Endothelial cell of hepatic sinusoid (primary cell): ENCODE measurements at regions not wholly inside any gene's neighbourhood (a gene's known extent, or its start where the extent isn't known, plus 50 kb on each side); places are given as distances from the start of the nearest gene placed in this dataset.

Source experiments
- in situ Hi-C: cut with HindIII; loops from 2 replicates; pipeline ENCODE4 v1.10.0; 2017; ENCODE audit warnings: low sequenced_read_pairs

DNA sequence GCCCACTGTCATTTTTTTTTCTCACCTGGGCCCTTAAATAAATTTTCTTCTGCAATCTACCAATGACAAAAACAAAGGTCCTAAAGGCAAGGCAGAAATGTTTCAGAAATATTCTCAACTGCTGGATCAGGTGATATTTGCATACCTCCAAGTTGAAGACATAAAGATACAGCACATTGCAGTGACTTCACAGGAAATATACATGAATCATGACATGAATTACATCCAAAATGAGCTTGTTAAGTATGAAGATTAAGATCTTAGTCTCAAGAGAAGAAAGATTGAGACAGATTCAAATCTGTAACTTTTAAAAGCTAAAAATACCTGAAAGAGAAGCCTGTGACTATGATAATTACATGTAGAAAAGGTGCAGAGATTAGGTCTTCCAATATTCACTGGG is 207.8 kb downstream of the SIPA1L2 start:
- in situ Hi-C loops: no loop called here

DNA sequence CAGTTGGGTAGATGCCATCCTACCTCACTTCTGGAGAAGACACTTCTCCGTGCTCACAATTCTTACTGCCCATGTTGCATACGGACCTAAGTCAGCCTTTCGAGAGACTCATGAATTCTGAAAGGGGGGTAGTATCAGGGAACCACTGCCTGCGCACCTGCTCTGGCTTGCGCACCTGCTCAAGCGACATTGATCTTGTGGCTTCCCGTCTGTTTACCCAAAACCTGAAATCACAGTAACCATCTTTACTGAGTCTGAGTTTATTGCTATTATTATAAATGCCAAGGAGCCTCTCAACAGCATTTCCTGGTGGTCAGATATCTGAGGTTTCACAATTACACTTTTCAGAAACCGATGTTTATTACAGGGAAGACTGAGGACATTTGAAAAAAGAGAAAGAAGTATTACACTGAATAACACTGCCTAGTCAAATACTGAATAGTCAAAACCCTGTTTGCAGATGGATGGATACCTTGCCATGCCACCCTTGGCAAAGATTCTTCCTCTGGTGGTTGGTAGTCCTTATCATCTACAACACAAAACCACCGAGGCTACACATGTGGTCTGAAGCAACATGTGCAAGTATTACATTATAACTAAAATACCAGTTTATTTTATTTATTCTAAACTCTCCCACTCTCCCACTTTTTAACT is 208.7 kb downstream of the SIPA1L2 start:
- in situ Hi-C loops: no loop called here

GRCh38 chr1:232417636-232418248 is 212.2 kb downstream of the SIPA1L2 start:
- in situ Hi-C loops: loop anchor here (5.0 kb wide), 1 partner anchor 100 kb away; no protein-coding TSS in a partner anchor

GRCh38 chr1:232416026-232416568 is 213.8 kb downstream of the SIPA1L2 start:
- in situ Hi-C loops: loop anchor here (5.0 kb wide), 1 partner anchor 99 kb away; no protein-coding TSS in a partner anchor

DNA sequence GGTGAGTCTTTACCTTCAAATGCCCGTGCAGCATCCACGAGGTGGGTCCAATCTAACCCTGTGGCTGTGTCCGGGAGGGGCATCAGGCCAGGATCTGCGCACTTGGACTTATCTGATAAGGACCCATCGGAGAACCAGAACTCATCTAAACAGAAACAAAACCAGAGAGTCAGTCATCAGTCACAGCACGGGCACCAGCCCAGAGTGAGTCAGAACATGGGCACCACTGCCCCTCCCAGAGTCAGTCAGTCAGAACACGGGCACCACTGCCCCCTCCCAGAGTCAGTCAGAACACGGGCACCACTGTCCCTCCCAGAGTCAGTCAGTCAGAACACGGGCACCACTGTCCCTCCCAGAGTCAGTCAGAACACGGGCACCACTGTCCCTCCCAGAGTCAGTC is 214.5 kb downstream of the SIPA1L2 start:
- in situ Hi-C loops: loop anchor here (5.0 kb wide), 1 partner anchor 98 kb away; no protein-coding TSS in a partner anchor

DNA sequence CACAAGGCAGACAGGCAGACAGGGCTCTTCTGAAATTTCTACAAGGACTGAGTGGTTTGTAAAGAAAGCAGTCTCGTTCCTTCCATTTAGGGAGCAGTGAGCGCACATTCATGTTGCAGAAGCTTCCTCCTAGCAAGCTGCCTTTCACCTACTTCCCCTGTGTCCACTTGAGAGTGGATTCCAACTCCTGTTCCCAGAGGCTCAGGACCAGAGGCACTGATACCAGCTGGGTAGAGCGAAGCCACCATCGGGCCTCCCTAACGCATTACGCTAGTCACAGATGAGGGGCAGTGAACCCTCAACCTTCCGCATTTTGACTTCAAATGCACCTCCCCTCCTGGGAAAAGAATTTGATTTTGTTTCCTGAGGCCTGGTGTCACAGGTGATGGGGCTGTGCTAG is 215.8 kb downstream of the SIPA1L2 start:
- in situ Hi-C loops: no loop called here

GRCh38 chr1:232413674-232414073 is 216.3 kb downstream of the SIPA1L2 start:
- in situ Hi-C loops: no loop called here

DNA sequence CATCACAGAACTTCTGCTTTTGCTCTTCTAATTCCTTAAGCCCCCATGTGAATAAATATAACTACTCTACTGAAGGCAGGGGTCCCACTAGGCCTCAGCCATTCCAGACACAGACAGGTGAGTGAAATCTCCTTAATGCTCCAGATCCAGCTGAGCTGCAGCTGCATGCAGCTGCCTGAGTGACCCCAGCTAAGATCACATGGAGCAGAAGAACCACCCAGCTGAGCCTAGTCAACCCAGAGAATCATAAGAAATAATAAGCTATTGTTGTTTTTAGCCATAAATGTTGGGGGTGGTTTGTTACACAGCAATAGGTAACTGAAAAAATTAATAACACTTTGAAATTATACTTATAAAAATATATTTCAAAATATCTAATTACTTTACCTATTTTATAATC is 220.3 kb downstream of the SIPA1L2 start:
- in situ Hi-C loops: no loop called here

DNA sequence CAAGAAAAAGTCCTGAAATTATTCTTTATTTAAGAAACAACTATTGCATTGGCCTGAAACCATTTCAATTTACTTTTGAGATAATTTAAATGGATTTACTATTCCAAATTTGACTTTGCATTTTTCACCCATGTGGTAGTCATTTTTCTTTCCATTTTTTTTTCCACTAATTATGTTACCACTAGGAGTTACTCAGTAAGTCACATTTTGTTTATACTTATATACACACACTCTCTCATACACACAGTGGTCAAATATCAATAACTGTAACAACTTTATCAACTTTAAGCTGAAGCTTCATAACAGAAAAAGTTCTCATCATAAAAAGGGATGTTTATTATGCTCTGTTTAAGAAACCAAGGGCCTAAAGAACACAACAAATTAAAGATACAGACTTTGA is 222.8 kb downstream of the SIPA1L2 start:
- in situ Hi-C loops: no loop called here

DNA sequence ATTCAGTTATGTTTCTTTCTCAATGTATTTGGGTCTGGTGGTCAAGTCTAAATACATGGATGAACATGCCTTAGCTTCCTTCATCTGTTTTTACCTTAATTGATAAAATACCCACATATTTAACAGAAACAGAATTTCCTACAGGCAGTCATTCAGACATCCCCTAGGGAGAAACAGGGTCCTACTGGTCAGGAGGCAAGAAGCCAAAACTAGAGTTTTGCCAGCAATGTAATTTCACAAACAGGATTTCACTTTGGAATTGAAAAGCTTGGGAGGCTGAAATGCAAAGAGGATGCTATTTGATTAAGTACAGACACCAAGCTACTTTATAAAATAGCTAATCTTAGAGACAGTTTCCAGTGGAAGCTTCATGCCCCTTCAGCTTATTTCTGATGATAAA is 224.2 kb downstream of the SIPA1L2 start:
- in situ Hi-C loops: no loop called here

DNA sequence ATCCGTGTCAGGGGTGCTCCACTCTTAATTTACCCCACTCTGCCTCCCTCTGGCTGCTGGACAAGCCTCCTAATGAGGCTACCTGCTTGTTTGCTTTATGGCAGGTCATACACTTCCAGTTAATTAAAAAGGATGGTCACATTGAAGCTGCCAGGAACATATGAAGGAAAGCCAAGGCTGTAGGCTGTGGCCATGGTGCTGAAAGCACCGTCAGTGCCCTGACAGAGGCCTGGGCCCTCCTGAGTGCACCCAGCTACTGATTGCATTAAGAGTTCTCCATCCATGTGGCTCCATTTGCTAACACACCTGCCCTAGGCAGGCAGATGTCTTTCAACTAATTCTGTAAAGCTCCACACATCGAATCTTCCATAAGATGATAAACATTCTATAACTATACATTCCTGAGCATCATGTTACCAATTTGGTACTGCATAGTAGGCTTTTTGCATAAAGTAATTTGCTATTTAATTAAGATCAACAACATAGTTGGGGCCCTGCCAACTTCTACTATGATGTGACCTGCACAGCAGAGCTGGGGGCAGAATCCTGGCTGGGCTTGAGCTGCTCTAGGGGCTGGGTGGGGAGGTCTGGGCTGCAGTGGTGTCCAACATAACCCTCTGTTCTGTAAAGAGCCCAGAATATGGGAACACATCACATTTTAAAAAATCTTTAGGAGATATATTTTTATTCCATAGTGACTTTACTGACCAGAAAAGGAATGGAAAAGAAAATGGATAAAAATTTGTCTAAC is 224.8 kb downstream of the SIPA1L2 start:
- in situ Hi-C loops: no loop called here

GRCh38 chr1:232404227-232404626 is 225.7 kb downstream of the SIPA1L2 start:
- in situ Hi-C loops: no loop called here

- in situ Hi-C loops: no loop called here
Observed at GRCh38 chr1:232403017-232403714, 226.8 kb downstream of the SIPA1L2 start.

DNA sequence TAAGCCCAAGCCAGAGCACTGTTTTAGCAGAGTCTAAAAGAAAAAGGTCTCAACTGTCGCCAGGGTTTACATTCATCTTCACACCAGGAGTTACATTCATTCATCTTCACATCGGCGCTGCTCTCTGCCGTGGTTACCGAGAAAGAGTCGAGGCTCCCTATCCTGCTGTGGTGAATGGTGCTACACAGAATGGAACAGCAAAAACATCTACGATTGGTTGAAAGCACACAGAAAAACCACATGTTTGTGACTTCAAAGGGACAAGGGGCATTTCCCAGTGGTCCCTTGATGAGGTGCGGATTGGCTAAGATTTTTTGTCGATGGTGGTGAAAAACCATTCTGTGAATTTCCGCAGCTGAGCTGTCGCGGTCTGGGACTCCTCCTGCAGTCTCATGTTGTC is 231.1 kb downstream of the SIPA1L2 start:
- in situ Hi-C loops: no loop called here

GRCh38 chr1:232393444-232394146 is 236.3 kb downstream of the SIPA1L2 start:
- in situ Hi-C loops: no loop called here

- in situ Hi-C loops: no loop called here
Observed at GRCh38 chr1:232393010-232393409, 236.9 kb downstream of the SIPA1L2 start.

DNA sequence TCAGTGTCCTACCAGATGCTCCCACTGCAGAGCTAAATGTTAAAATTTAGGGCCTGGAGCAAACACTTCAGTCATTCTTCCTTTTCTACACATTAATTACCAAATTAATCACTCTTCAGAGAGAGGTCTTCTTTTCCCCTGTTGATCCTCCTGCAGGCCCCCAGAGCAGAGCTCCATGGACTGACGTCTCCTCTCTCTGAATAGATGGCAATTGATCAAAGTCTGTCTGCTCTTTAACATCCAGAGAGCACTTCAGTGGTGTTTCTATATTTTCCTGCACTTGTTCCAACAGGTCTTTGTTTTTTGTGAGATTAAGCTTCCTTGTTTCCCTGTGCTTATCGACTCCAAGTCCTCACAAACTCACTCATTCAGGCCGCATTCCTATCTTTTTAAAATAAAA is 239.3 kb downstream of the SIPA1L2 start:
- in situ Hi-C loops: no loop called here

DNA sequence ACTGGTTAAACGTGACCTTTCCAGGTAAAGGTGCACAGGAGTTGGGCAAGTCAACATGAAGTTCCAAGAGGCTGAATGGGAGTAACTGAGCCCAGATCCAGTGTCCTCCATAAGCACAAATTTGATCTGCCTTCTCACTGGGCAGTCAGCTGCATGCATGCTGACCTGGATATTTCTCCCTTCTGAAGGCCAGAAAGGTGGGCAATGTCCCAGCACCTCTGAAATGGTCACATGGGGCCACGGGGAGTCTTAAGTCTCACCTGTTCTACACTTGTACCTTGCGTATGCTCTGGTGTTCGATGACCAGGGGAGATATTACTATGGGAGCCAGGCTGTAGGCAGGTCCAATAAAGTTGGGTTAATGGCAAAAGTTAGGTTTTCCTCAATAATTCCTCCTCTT is 240.2 kb downstream of the SIPA1L2 start:
- in situ Hi-C loops: no loop called here

- in situ Hi-C loops: no loop called here
Observed at GRCh38 chr1:232388363-232388762, 241.6 kb downstream of the SIPA1L2 start.

DNA sequence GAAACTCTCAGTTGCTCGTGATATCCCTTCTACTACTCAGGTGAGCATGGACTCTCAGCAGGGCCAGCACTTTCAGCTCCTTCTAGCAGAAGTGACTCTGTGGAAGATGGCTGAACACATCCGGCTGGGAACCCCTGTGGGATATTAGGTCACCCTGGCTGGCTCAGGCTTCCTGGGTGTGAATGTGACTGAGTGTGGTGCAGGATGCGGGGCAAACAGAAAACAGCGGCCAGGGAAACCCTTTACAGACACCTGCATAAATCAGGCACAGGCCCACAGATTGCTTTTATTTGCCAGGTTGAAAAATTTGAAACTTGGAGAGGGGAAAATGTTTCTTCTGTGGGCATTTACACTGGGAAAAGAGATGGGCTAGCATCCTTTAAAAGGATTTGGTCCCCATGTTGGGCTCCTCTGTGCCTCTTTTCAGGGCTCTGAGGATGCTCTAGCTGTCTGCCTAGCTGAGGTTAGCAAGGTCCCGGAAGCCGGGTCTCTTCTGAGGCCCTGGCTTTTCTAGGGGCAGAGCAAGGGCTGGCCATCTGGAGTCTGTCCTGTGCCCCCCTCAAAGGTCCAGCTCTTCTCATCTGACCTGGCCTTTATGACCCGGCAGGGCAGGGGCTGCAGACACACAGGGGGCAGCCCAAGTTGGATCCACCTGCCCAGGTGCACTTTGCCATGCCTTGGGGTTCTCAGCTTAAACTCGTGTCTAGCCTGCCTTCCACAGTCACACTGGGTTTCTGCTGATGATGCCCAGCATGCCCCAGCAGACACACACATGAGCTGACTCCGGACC is 243.0 kb downstream of the SIPA1L2 start:
- in situ Hi-C loops: no loop called here
